GM12878 (cell line): ENCODE measurements at regions not wholly inside any gene's neighbourhood (a gene's known extent, or its start where the extent isn't known, plus 50 kb on each side); places are given as distances from the start of the nearest gene placed in this dataset.

Experiments
- ATAC-seq: fragments of 200-7000 bp; cut with Tn5 transposase; 3 replicates; pipeline ENCODE4 v1.9.1; 2020; ENCODE audit warnings: mild to moderate bottlenecking, moderate library complexity
- BruUV-seq: library from RNA; stranded (reverse); fragments of 400-500 nt; replicated peaks from 2 replicates; lab custom pipeline; 2021; lab: Mats Ljungman, UMichigan
- CTCF ChIA-PET: fragments of 300-600 bp; sonication (Branson Sonifier 250); formaldehyde crosslinking; extraction: SDS; loops from one replicate; lab custom pipeline; 2021; ENCODE audit warnings: inconsistent platforms; lab: Yijun Ruan, JAX
- POLR2A ChIA-PET: fragments of 350-600 bp; formaldehyde crosslinking; extraction: SDS; loops from one replicate; lab custom pipeline; 2021; ENCODE audit warnings: inconsistent platforms; lab: Charles Lee
- RAD21 ChIA-PET: fragments of 300-600 bp; sonication (Branson Sonifier 250); formaldehyde crosslinking; loops from one replicate; lab custom pipeline; 2023; ENCODE audit warnings: antibody characterized with exemption; ENCODE audit not compliant: unreplicated experiment; lab: Charles Lee
- SMC1A ChIA-PET: fragments of 300-600 bp; sonication (Branson Sonifier 250); formaldehyde crosslinking; loops from one replicate; lab custom pipeline; 2023; ENCODE audit not compliant: unreplicated experiment, uncharacterized antibody; lab: Charles Lee
- DNase-seq: peaks from one replicate; pipeline ENCODE4 v3.0.0-alpha.2; 2011; ENCODE audit warnings: low read depth, low spot score
- FAIRE-seq: peaks from 3 replicates; lab custom pipeline; 2011; peaks lifted over from hg19 to GRCh38; lab: Jason Lieb, UNC
- H2AFZ ChIP-seq: 2 replicates; pipeline ENCODE4 v1.6.0; 2011; ENCODE audit warnings: low read depth, low read length, control low read depth; ENCODE audit not compliant: control insufficient read depth
- H3K27ac ChIP-seq: 2 replicates; pipeline ENCODE4 v1.5.1; 2011; ENCODE audit warnings: control low read depth; ENCODE audit not compliant: control insufficient read depth, insufficient read depth
- H3K27me3 ChIP-seq, 2 experiments: replicated peaks in 1 of 2; 2 replicates each; pipeline versions ENCODE4 v1.6.0 to v1.6.1; 2011; ENCODE audit warnings: low read length in 1 of 2; ENCODE audit not compliant: control insufficient read depth in 2 of 2, insufficient read depth in 2 of 2
- H3K36me3 ChIP-seq, 2 experiments: 2 replicates each; pipeline ENCODE4 v1.5.1; 2011; ENCODE audit warnings: low read length in 1 of 2; ENCODE audit not compliant: control insufficient read depth in 2 of 2, insufficient read depth in 2 of 2
- H3K4me1 ChIP-seq: 2 replicates; pipeline ENCODE4 v1.6.1; 2011; ENCODE audit warnings: mild to moderate bottlenecking, low read length, moderate library complexity, mixed read lengths; ENCODE audit not compliant: control insufficient read depth, insufficient read depth
- H3K4me2 ChIP-seq: 2 replicates; pipeline ENCODE4 v1.6.0; 2011; ENCODE audit warnings: control low read depth; ENCODE audit not compliant: control insufficient read depth, insufficient read depth
- H3K4me3 ChIP-seq: fragments of 200-600 bp; sonication (generic); 2 replicates; pipeline ENCODE4 v1.5.1; 2016
- H3K79me2 ChIP-seq: 2 replicates; pipeline ENCODE4 v1.6.0; 2011; ENCODE audit warnings: low read length; ENCODE audit not compliant: control insufficient read depth, insufficient read depth
- H3K9ac ChIP-seq: 2 replicates; pipeline ENCODE4 v1.8.0; 2011; ENCODE audit warnings: low read length, control low read depth, mixed read lengths; ENCODE audit not compliant: control insufficient read depth, insufficient read depth
- H3K9me3 ChIP-seq: replicated peaks from 3 replicates; pipeline ENCODE4 v1.5.1; 2011; ENCODE audit warnings: mild to moderate bottlenecking, low read length; ENCODE audit not compliant: control insufficient read depth, insufficient read depth
- H4K20me1 ChIP-seq: 2 replicates; pipeline ENCODE4 v1.6.0; 2011; ENCODE audit not compliant: control insufficient read depth, insufficient read depth
- ASH2L ChIP-seq: fragments of 300-600, 200-600 bp; sonication (generic); IDR thresholded peaks from 2 replicates; pipeline ENCODE4 v1.6.1; 2017; ENCODE audit warnings: low read depth, mild to moderate bottlenecking, borderline replicate concordance
- CHD1 ChIP-seq: IDR thresholded peaks from 2 replicates; pipeline ENCODE4 v1.6.1; 2012; ENCODE audit warnings: low read depth, low read length, improper control_type of control experiment
- CREM ChIP-seq: IDR thresholded peaks from 2 replicates; pipeline ENCODE4 v1.6.1; 2014; ENCODE audit warnings: antibody characterized with exemption, low read depth
- FOXM1 ChIP-seq: IDR thresholded peaks from 2 replicates; pipeline ENCODE4 v1.6.1; 2012; ENCODE audit warnings: low read depth, mild to moderate bottlenecking, inconsistent platforms, low read length, moderate library complexity
- HDAC6 ChIP-seq: fragments of 200-600 bp; sonication (generic); IDR thresholded peaks from one replicate; pipeline ENCODE4 v1.8.0; 2017; ENCODE audit warnings: antibody characterized with exemption; ENCODE audit not compliant: unreplicated experiment
- MXI1 ChIP-seq: fragments of 150-350 bp; IDR thresholded peaks from 2 replicates; pipeline ENCODE4 v1.6.1; 2011; ENCODE audit warnings: low read depth, mild to moderate bottlenecking, inconsistent platforms, low read length, improper control_type of control experiment
- NRF1 ChIP-seq: conservative IDR thresholded peaks from 2 replicates; pipeline ENCODE4 v1.6.1; 2011; ENCODE audit warnings: mild to moderate bottlenecking, low read depth, low read length, improper control_type of control experiment
- PAX5 ChIP-seq: IDR thresholded peaks from 2 replicates; pipeline ENCODE4 v1.6.1; 2011; ENCODE audit warnings: low read depth, low read length, borderline replicate concordance
- POLR2A ChIP-seq: IDR thresholded peaks from 2 replicates; pipeline ENCODE4 v1.6.1; 2011; ENCODE audit warnings: low read depth, mild to moderate bottlenecking, low read length
- ZNF687 ChIP-seq: fragments of 450-650 bp; IDR thresholded peaks from 2 replicates; pipeline ENCODE4 v1.6.1; 2017; ENCODE audit warnings: mild to moderate bottlenecking, moderate library complexity
- WGBS: methylation state at CpG from one replicate; pipeline ENCODE4 v1.1.6; 2016; ENCODE audit warnings: low lambda C conversion rate; ENCODE audit not compliant: insufficient replicate concordance, insufficient coverage; ENCODE audit errors: missing lambda C conversion rate; 5-methylcytosine and 5-hydroxymethylcytosine counted together
- in situ Hi-C: fragments of 300-500 bp; cut with MboI; formaldehyde crosslinking; loops from 9 replicates; pipeline ENCODE4 v1.14.3; 2018; ENCODE audit warnings: mixed read lengths
- intact Hi-C: fragments of 100-400 bp; cut with micrococcal nuclease; formaldehyde crosslinking; loops from one replicate; pipeline ENCODE4 v1.14.2; 2022; ENCODE audit not compliant: unreplicated experiment
- TF ChIP-seq, protein P1 (sequence below): fragments of 450-650 bp; IDR thresholded peaks from 2 replicates; pipeline ENCODE4 v1.6.1; 2017; ENCODE audit warnings: low read depth, mild to moderate bottlenecking, moderate library complexity
- TF ChIP-seq, protein P2 (sequence below): fragments of 450-650 bp; IDR thresholded peaks from 2 replicates; pipeline ENCODE4 v1.6.1; 2017; ENCODE audit warnings: mild to moderate bottlenecking, moderate library complexity

DNA sequence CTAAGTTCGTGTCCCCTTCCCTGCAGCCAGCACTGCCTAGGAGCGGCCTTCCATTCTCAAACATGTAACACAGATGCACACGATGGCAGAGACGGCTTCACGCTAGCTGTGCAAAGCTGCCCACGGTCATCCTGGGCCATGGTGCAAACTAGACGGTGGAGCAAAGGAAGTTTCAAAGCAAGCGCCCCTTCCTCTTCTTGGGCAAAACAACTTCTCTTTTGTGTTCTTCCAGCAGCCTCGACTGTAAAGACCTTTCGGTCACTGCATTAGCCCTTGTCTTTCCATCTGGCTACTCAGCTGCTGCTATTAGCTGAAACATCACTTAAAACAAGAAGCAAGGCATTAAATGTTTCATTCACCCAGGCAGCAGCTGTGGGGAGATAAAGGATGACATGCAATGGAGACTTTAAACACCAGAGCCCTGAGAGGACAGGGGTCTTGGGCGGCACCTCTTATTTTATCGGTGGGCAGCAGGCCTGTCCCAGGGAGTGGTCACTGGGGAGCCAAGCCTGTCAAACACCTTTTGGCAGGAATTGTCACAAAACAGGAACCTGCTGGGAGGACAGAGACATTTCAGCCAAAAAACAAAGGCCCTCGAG is 214.8 kb downstream of the KLF6 start:
- 56% methylated on average over 13 of the region's 13 CpGs for WGBS
- Histone ChIP-seq H4K20me1 (no peaks in the 10 kb centered on the region), H2AFZ (no peak overlapping the region), H3K4me3 (no peak overlapping the region), H3K9me3 (no peaks in the 10 kb centered on the region), H3K4me1 (no peaks in the 10 kb centered on the region), H3K4me2 (no peak overlapping the region), H3K27ac (no peak overlapping the region), H3K79me2 (no peaks in the 10 kb centered on the region), H3K9ac (no peak overlapping the region), H3K27me3 (no peaks in the 10 kb centered on the region), H3K36me3 (no peaks in the 10 kb centered on the region)
- DNase-seq: no peak
- intact Hi-C loops (no loop called here), in situ Hi-C loops (no loop called here)
- ChIA-PET SMC1A (interaction anchor here (0.6 kb wide), 1 partner anchor 207 kb away, joined by 4 read pairs; no protein-coding TSS in a partner anchor), RAD21 (no interaction called here), POLR2A (no interaction called here), CTCF (no interaction called here)
- ATAC-seq: no peak
- no peak for TF ChIP-seq CHD1
- no peak for TF ChIP-seq CREM
- no peak for TF ChIP-seq HDAC6
- TF ChIP-seq MXI1: no peak
- TF ChIP-seq POLR2A: no peak
- no peak for TF ChIP-seq NRF1
- TF ChIP-seq, protein P1, sequence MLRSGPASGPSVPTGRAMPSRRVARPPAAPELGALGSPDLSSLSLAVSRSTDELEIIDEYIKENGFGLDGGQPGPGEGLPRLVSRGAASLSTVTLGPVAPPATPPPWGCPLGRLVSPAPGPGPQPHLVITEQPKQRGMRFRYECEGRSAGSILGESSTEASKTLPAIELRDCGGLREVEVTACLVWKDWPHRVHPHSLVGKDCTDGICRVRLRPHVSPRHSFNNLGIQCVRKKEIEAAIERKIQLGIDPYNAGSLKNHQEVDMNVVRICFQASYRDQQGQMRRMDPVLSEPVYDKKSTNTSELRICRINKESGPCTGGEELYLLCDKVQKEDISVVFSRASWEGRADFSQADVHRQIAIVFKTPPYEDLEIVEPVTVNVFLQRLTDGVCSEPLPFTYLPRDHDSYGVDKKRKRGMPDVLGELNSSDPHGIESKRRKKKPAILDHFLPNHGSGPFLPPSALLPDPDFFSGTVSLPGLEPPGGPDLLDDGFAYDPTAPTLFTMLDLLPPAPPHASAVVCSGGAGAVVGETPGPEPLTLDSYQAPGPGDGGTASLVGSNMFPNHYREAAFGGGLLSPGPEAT: no peak
- no peak for TF ChIP-seq ZNF687
- TF ChIP-seq, protein P2, sequence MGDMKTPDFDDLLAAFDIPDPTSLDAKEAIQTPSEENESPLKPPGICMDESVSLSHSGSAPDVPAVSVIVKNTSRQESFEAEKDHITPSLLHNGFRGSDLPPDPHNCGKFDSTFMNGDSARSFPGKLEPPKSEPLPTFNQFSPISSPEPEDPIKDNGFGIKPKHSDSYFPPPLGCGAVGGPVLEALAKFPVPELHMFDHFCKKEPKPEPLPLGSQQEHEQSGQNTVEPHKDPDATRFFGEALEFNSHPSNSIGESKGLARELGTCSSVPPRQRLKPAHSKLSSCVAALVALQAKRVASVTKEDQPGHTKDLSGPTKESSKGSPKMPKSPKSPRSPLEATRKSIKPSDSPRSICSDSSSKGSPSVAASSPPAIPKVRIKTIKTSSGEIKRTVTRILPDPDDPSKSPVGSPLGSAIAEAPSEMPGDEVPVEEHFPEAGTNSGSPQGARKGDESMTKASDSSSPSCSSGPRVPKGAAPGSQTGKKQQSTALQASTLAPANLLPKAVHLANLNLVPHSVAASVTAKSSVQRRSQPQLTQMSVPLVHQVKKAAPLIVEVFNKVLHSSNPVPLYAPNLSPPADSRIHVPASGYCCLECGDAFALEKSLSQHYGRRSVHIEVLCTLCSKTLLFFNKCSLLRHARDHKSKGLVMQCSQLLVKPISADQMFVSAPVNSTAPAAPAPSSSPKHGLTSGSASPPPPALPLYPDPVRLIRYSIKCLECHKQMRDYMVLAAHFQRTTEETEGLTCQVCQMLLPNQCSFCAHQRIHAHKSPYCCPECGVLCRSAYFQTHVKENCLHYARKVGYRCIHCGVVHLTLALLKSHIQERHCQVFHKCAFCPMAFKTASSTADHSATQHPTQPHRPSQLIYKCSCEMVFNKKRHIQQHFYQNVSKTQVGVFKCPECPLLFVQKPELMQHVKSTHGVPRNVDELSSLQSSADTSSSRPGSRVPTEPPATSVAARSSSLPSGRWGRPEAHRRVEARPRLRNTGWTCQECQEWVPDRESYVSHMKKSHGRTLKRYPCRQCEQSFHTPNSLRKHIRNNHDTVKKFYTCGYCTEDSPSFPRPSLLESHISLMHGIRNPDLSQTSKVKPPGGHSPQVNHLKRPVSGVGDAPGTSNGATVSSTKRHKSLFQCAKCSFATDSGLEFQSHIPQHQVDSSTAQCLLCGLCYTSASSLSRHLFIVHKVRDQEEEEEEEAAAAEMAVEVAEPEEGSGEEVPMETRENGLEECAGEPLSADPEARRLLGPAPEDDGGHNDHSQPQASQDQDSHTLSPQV: no peak
- TF ChIP-seq PAX5: no peak
- no peak for TF ChIP-seq ASH2L
- TF ChIP-seq FOXM1: no peak
- no TSS peak for BruUV-seq
- no peak for FAIRE-seq
